ENCODE measurements at regions not wholly inside any gene's neighbourhood (a gene's known extent, or its start where the extent isn't known, plus 50 kb on each side); places are given as distances from the start of the nearest gene placed in this dataset.

GRCh38 chr12:74280156-74280655, 257.4 kb upstream of the ATXN7L3B start:
- no peaks in the 10 kb centered on the region for H3K79me1 ChIP-seq (ENCODE audit: low read depth, low read length)
- H3K18ac ChIP-seq (ENCODE audit: extremely low read depth, low read length): no peak overlapping the region
- no peak overlapping the region for H2AK5ac ChIP-seq (ENCODE audit: low read depth, low read length)
- FAIRE-seq (no peak), DNase-seq (ENCODE audit: low read depth in 1 of 2, low spot score in 2 of 2) (no peak)
- no peak overlapping the region for H2BK5ac ChIP-seq (ENCODE audit: low read depth, low read length)
- no peak overlapping the region for H2BK120ac ChIP-seq (replicated peaks; ENCODE audit: low read depth, low read length)
- H3K56ac ChIP-seq (replicated peaks; ENCODE audit: insufficient read length, low read depth, low read length): no peak overlapping the region
- no peak overlapping the region for H2BK15ac ChIP-seq (ENCODE audit: low read length)
- H3K23ac ChIP-seq (ENCODE audit: insufficient read length): no peak overlapping the region
- H3K4me2 ChIP-seq (ENCODE audit: insufficient read depth in 1 of 2, low read depth in 2 of 2, low read length in 2 of 2): no peak overlapping the region
- no peak overlapping the region for H4K8ac ChIP-seq (ENCODE audit: extremely low read depth, insufficient read depth, low read length)
- CTCF ChIA-PET (ENCODE audit: partially characterized antibody): no interaction called here
- no peak overlapping the region for H2AFZ ChIP-seq (ENCODE audit: low read length)
- no peak overlapping the region for H2BK20ac ChIP-seq (ENCODE audit: low read length)
- H3K36me3 ChIP-seq (ENCODE audit: control insufficient read depth in 2 of 4, insufficient read depth in 4 of 4, low read length in 3 of 4): no peaks in the 10 kb centered on the region
- H3K4me1 ChIP-seq (replicated peaks in 1 of 4; ENCODE audit: control insufficient read depth in 3 of 4, insufficient read depth in 4 of 4, low read length in 3 of 4): no peaks in the 10 kb centered on the region
- no peak overlapping the region for H3K27ac ChIP-seq (ENCODE audit: low read depth, low read length)
- WGBS, 2 experiments (ENCODE audit: extremely low coverage in 1 of 2, insufficient coverage in 1 of 2, insufficient read length in 1 of 2, insufficient replicate concordance in 2 of 2, low coverage in 1 of 2, low lambda C conversion rate in 2 of 2, missing lambda C conversion rate in 1 of 2): 99% methylated on average over 5 of the region's 5 CpGs; no CpG with 5 or more reads in 1 of the 2 experiments
- TF ChIP-seq SP1 (IDR thresholded peaks at IDR 0.05; ENCODE audit: low read depth, low read length): no peak
- TF ChIP-seq RBBP5 (IDR thresholded peaks at IDR 0.05; ENCODE audit: borderline replicate concordance, low read depth, low read length): no peak
- no peak for TF ChIP-seq SAP30 (IDR thresholded peaks at IDR 0.05; ENCODE audit: insufficient read depth, insufficient replicate concordance, low read length)
- TF ChIP-seq POLR2A (IDR thresholded peaks at IDR 0.05; ENCODE audit: control extremely low read depth in 1 of 2, low read depth in 2 of 2, low read length in 2 of 2): no peak
- TF ChIP-seq MAFK (IDR thresholded peaks at IDR 0.05; ENCODE audit: low read depth, low read length): no peak
- TF ChIP-seq BRCA1 (IDR thresholded peaks at IDR 0.05; ENCODE audit: low read depth, low read length): no peak
- TF ChIP-seq EP300 (IDR thresholded peaks at IDR 0.05; ENCODE audit: borderline replicate concordance in 1 of 2, low read depth in 2 of 2, low read length in 2 of 2): no peak
- no peak for TF ChIP-seq POU5F1 (IDR thresholded peaks at IDR 0.05; ENCODE audit: low read depth, low read length)
- TF ChIP-seq ATF3 (IDR thresholded peaks at IDR 0.05; ENCODE audit: insufficient read depth, low read depth, low read length): no peak
- no peak for TF ChIP-seq CHD1 (IDR thresholded peaks at IDR 0.05; ENCODE audit: low read depth, low read length)
- no peak for TF ChIP-seq JUN (IDR thresholded peaks at IDR 0.05; ENCODE audit: low read depth, low read length)
- TF ChIP-seq ASH2L (IDR thresholded peaks at IDR 0.05; ENCODE audit: low read length): no peak
- TF ChIP-seq RXRA (IDR thresholded peaks at IDR 0.05; ENCODE audit: insufficient read depth, low read depth, low read length): no peak
- no peak for TF ChIP-seq CEBPB (IDR thresholded peaks at IDR 0.05; ENCODE audit: low read depth, low read length)
- TF ChIP-seq JUND (IDR thresholded peaks at IDR 0.05; ENCODE audit: low read length): no peak
- no peak for TF ChIP-seq CBX8 (IDR thresholded peaks at IDR 0.05; ENCODE audit: borderline replicate concordance, low read depth, low read length)
- H3K27me3 ChIP-seq (replicated peaks in 1 of 4; ENCODE audit: control insufficient read depth in 3 of 4, extremely low read depth in 1 of 4, insufficient read depth in 3 of 4, low read length in 3 of 4): no peaks in the 10 kb centered on the region
- H3K4me3 ChIP-seq (ENCODE audit: extremely low read depth in 1 of 4, insufficient read depth in 2 of 4, low read depth in 3 of 4, low read length in 4 of 4): no peak overlapping the region
- no peak overlapping the region for H4K5ac ChIP-seq (ENCODE audit: insufficient read length, low read depth, low read length)
- H4K91ac ChIP-seq (replicated peaks; ENCODE audit: insufficient read length, low read length): no peak overlapping the region
- H3K14ac ChIP-seq (ENCODE audit: insufficient read length): no peak overlapping the region
- H3K79me2 ChIP-seq (ENCODE audit: control insufficient read depth in 1 of 2, insufficient read depth in 2 of 2, low read length in 2 of 2): no peaks in the 10 kb centered on the region
- no peak overlapping the region for H3K9ac ChIP-seq (replicated peaks in 1 of 4; ENCODE audit: extremely low read depth in 1 of 4, low read depth in 3 of 4, low read length in 3 of 4)
- H2BK12ac ChIP-seq (ENCODE audit: low read depth, low read length): no peak overlapping the region
- H3K9me3 ChIP-seq (ENCODE audit: insufficient read depth in 2 of 2, low read depth in 1 of 2, low read length in 1 of 2): peaks cover 10 to 14% of the 10 kb centered on the region in 2 experiments; a peak in 3 of 4 replicates
- POLR2A ChIA-PET (ENCODE audit: partially characterized antibody): no interaction called here
- no peaks in the 10 kb centered on the region for H4K20me1 ChIP-seq (replicated peaks in 1 of 2; ENCODE audit: control insufficient read depth in 1 of 2, insufficient read depth in 2 of 2, low read length in 2 of 2)
- H3K23me2 ChIP-seq (ENCODE audit: low read depth, low read length): no peaks in the 10 kb centered on the region
- no peak overlapping the region for H3K4ac ChIP-seq (replicated peaks; ENCODE audit: insufficient read length, low read depth, low read length)

Data from H1 (cell line).